ENCODE measurements at regions not wholly inside any gene's neighbourhood (a gene's known extent, or its start where the extent isn't known, plus 50 kb on each side); places are given as distances from the start of the nearest gene placed in this dataset.
A peak's percentile ranks its signal among the peaks of the same experiment; 100 is the strongest.
"Not testable (repeated sequence)": the region's sequence is repeated elsewhere in the genome, so short reads cannot be mapped to it uniquely, and the experiment has no call there.

DNA sequence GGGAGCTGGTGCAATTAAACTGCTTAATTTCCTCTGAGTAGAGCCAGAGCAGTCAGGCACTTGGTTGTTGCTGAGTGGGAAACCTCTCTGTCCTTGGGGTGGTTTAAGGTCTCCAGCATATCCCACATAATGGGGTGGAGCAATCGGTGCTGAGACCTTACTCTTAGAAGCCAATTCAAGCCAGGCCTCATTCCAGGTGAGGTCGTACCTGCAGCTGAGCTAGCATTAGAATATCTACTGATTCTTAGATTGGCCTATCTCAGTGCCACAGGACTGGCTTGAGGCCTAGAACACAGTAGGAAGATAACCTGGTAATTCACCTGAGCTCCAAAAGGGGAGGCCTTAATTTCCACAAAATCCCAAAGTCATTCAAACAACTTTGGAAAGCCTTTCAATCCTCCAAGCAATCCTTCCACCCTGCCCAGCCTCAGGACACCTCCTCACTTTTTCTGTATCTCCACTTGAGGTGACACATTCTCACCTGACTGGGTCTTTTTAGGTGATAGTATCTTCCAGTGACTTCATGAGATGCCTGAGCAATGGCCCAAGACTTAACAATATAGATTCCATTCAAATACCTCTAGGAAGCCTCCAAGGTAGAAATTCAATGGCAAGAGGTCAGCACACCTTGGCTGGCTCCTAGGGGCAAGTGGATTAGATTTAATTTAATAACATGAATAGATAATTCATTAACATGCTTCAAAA is 91.0 kb downstream of the FEM1C start (continued):
- no peak for TF ChIP-seq TCF4 (CRISPR knock-in tag; IDR thresholded peaks at IDR 0.05; ENCODE audit: borderline replicate concordance)

DNA sequence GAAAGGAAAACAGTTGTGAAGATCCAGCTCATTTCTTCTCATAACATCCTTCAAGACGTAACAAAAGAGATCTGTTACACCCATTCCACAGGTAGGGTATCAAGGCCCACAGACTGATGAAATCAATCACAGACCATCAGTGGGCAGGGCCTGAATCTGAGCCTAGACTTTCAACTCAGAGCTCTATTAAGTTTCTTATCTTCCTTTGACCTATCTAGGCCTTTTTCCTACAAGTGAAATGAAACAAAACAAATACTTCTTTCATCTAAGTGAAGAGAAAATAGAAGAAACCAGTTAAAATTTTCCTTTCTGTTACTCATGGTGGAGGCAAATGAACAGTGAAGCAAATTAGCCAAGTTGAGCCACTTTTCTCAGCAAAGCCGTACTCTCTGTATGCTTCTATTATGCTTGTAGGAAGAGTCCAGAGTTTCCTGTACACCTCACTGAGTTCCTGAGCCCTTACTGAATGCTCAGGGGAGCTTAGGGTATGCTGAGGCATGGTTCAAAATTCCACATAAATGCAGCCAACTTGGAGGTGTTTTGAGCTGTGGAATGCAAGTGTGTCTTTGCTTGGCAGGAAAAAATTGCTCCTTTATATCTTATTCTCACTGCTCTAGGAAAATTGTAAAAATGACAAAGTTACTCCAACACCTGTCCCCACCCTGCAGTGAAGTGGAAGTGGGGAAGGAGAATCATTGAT is 91.9 kb downstream of the FEM1C start:
- TF ChIP-seq, protein P1, sequence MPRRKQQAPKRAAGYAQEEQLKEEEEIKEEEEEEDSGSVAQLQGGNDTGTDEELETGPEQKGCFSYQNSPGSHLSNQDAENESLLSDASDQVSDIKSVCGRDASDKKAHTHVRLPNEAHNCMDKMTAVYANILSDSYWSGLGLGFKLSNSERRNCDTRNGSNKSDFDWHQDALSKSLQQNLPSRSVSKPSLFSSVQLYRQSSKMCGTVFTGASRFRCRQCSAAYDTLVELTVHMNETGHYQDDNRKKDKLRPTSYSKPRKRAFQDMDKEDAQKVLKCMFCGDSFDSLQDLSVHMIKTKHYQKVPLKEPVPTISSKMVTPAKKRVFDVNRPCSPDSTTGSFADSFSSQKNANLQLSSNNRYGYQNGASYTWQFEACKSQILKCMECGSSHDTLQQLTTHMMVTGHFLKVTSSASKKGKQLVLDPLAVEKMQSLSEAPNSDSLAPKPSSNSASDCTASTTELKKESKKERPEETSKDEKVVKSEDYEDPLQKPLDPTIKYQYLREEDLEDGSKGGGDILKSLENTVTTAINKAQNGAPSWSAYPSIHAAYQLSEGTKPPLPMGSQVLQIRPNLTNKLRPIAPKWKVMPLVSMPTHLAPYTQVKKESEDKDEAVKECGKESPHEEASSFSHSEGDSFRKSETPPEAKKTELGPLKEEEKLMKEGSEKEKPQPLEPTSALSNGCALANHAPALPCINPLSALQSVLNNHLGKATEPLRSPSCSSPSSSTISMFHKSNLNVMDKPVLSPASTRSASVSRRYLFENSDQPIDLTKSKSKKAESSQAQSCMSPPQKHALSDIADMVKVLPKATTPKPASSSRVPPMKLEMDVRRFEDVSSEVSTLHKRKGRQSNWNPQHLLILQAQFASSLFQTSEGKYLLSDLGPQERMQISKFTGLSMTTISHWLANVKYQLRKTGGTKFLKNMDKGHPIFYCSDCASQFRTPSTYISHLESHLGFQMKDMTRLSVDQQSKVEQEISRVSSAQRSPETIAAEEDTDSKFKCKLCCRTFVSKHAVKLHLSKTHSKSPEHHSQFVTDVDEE (CRISPR knock-in tag; IDR thresholded peaks at IDR 0.05) = no peak
- TF ChIP-seq ZFP3 (CRISPR knock-in tag; IDR thresholded peaks at IDR 0.05) = no peak
- no peak for TF ChIP-seq OSR1 (CRISPR knock-in tag; IDR thresholded peaks at IDR 0.05)
- no peak for TF ChIP-seq PPARA (CRISPR knock-in tag; IDR thresholded peaks at IDR 0.05; ENCODE audit: borderline replicate concordance)
- TF ChIP-seq, protein P2, sequence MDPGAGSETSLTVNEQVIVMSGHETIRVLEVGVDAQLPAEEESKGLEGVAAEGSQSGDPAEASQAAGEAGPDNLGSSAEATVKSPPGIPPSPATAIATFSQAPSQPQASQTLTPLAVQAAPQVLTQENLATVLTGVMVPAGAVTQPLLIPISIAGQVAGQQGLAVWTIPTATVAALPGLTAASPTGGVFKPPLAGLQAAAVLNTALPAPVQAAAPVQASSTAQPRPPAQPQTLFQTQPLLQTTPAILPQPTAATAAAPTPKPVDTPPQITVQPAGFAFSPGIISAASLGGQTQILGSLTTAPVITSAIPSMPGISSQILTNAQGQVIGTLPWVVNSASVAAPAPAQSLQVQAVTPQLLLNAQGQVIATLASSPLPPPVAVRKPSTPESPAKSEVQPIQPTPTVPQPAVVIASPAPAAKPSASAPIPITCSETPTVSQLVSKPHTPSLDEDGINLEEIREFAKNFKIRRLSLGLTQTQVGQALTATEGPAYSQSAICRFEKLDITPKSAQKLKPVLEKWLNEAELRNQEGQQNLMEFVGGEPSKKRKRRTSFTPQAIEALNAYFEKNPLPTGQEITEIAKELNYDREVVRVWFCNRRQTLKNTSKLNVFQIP (CRISPR knock-in tag; IDR thresholded peaks at IDR 0.05; ENCODE audit: borderline replicate concordance, low read depth) = no peak
- TF ChIP-seq ZC3H10 (CRISPR knock-in tag; IDR thresholded peaks at IDR 0.05) = no peak
- no peak for TF ChIP-seq GLIS3 (CRISPR knock-in tag; IDR thresholded peaks at IDR 0.05)
- TF ChIP-seq, protein P3, sequence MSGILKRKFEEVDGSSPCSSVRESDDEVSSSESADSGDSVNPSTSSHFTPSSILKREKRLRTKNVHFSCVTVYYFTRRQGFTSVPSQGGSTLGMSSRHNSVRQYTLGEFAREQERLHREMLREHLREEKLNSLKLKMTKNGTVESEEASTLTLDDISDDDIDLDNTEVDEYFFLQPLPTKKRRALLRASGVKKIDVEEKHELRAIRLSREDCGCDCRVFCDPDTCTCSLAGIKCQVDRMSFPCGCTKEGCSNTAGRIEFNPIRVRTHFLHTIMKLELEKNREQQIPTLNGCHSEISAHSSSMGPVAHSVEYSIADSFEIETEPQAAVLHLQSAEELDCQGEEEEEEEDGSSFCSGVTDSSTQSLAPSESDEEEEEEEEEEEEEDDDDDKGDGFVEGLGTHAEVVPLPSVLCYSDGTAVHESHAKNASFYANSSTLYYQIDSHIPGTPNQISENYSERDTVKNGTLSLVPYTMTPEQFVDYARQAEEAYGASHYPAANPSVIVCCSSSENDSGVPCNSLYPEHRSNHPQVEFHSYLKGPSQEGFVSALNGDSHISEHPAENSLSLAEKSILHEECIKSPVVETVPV (CRISPR knock-in tag; IDR thresholded peaks at IDR 0.05) = no peak
- no peak for TF ChIP-seq TCF4 (CRISPR knock-in tag; IDR thresholded peaks at IDR 0.05; ENCODE audit: borderline replicate concordance)
- TF ChIP-seq ZFP30 (CRISPR knock-in tag; IDR thresholded peaks at IDR 0.05) = no peak
- no peak for TF ChIP-seq ZNF70 (CRISPR knock-in tag; IDR thresholded peaks at IDR 0.05)
- TF ChIP-seq BACH2 (CRISPR knock-in tag; IDR thresholded peaks at IDR 0.05; ENCODE audit: borderline replicate concordance) = no peak
- TF ChIP-seq, protein P4, sequence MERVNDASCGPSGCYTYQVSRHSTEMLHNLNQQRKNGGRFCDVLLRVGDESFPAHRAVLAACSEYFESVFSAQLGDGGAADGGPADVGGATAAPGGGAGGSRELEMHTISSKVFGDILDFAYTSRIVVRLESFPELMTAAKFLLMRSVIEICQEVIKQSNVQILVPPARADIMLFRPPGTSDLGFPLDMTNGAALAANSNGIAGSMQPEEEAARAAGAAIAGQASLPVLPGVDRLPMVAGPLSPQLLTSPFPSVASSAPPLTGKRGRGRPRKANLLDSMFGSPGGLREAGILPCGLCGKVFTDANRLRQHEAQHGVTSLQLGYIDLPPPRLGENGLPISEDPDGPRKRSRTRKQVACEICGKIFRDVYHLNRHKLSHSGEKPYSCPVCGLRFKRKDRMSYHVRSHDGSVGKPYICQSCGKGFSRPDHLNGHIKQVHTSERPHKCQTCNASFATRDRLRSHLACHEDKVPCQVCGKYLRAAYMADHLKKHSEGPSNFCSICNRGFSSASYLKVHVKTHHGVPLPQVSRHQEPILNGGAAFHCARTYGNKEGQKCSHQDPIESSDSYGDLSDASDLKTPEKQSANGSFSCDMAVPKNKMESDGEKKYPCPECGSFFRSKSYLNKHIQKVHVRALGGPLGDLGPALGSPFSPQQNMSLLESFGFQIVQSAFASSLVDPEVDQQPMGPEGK (CRISPR knock-in tag; IDR thresholded peaks at IDR 0.05; ENCODE audit: borderline replicate concordance) = no peak
- TF ChIP-seq ZNF565 (CRISPR knock-in tag; conservative IDR thresholded peaks at IDR 0.05; ENCODE audit: low read depth) = no peak
- no peak for TF ChIP-seq ARNTL (CRISPR knock-in tag; IDR thresholded peaks at IDR 0.05; ENCODE audit: borderline replicate concordance, low read depth)
- no peak for TF ChIP-seq SNAI2 (CRISPR knock-in tag; IDR thresholded peaks at IDR 0.05)
- ATAC-seq = no peak

DNA sequence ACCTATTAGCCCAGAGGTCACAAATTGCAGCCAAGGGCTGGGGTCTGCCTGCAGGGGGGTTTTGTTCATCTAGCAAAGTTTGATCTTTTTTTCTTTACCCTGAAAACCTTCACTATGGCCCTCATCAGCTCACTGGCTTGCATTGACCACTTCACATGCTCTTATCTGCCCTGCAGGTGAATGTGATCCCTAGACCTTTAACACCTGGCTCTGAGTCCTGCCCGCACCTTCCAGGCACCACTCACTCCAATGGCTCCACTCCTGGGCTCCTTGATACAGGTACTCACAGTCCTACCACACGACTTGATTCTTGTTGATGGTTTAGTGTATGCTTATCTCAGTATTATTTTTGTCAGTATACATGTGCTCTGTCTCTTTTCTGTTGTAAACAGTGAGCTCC is 92.5 kb downstream of the FEM1C start:
- no peak for ATAC-seq
- TF ChIP-seq ISL1 (CRISPR knock-in tag; IDR thresholded peaks at IDR 0.05) (no peak), ARNTL (CRISPR knock-in tag; IDR thresholded peaks at IDR 0.05; ENCODE audit: borderline replicate concordance, low read depth) (no peak), ZNF70 (CRISPR knock-in tag; IDR thresholded peaks at IDR 0.05) (no peak), SNAI2 (CRISPR knock-in tag; IDR thresholded peaks at IDR 0.05) (no peak), GLIS3 (CRISPR knock-in tag; IDR thresholded peaks at IDR 0.05) (no peak), TOX (CRISPR knock-in tag; IDR thresholded peaks at IDR 0.05; ENCODE audit: borderline replicate concordance) (no peak)

DNA sequence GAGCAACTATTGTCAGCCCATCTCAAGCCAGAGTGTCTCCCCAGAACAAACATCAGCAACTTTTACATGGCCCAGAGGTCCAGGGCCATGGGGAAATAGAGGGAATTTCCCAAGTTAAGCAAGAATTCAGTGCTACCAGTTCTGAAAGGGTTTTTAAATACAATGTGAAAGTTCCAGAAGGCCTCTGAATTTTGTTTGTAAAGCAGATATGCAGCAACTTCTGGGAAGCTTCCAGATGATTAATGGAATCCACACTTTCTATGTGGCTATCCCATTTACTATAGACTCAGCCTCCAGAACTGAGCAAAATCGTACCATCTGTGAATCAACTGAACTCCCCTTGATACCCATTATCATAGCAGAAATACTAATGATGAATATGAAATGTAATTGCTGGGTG is 93.8 kb downstream of the FEM1C start:
- TF ChIP-seq SNAI2 (CRISPR knock-in tag; IDR thresholded peaks at IDR 0.05) = no peak
- no peak for TF ChIP-seq TCF4 (CRISPR knock-in tag; IDR thresholded peaks at IDR 0.05; ENCODE audit: borderline replicate concordance)
- TF ChIP-seq, protein P5, sequence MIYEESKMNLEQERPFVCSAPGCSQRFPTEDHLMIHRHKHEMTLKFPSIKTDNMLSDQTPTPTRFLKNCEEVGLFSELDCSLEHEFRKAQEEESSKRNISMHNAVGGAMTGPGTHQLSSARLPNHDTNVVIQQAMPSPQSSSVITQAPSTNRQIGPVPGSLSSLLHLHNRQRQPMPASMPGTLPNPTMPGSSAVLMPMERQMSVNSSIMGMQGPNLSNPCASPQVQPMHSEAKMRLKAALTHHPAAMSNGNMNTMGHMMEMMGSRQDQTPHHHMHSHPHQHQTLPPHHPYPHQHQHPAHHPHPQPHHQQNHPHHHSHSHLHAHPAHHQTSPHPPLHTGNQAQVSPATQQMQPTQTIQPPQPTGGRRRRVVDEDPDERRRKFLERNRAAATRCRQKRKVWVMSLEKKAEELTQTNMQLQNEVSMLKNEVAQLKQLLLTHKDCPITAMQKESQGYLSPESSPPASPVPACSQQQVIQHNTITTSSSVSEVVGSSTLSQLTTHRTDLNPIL (CRISPR knock-in tag; IDR thresholded peaks at IDR 0.05; ENCODE audit: low read depth) = no peak
- TF ChIP-seq OSR1 (CRISPR knock-in tag; IDR thresholded peaks at IDR 0.05) = no peak
- TF ChIP-seq ZC3H10 (CRISPR knock-in tag; IDR thresholded peaks at IDR 0.05) = no peak
- TF ChIP-seq ESRRG (CRISPR knock-in tag; IDR thresholded peaks at IDR 0.05) = no peak
- ATAC-seq = peak; percentile 80

DNA sequence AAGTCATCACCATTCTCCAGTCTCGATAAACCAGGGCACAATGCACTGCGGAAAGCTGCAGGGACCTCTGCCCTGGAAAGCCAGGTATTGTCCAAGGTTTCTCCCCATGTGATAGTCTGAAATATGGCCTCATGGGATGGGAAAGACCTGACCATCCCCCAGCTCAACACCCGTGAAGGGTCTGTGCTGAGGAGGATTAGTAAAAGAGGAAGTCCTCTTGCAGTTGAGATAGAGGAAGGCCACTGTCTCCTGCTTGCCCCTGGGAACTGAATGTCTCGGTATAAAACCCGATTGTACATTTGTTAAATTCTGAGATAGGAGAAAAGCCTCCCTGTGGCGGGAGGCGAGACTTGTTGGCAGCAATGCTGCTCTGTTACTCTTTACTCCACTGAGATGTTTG is 95.9 kb downstream of the FEM1C start:
- not testable (repeated sequence) for ATAC-seq
